ENCODE measurements at regions not wholly inside any gene's neighbourhood (a gene's known extent, or its start where the extent isn't known, plus 50 kb on each side); places are given as distances from the start of the nearest gene placed in this dataset.

DNA sequence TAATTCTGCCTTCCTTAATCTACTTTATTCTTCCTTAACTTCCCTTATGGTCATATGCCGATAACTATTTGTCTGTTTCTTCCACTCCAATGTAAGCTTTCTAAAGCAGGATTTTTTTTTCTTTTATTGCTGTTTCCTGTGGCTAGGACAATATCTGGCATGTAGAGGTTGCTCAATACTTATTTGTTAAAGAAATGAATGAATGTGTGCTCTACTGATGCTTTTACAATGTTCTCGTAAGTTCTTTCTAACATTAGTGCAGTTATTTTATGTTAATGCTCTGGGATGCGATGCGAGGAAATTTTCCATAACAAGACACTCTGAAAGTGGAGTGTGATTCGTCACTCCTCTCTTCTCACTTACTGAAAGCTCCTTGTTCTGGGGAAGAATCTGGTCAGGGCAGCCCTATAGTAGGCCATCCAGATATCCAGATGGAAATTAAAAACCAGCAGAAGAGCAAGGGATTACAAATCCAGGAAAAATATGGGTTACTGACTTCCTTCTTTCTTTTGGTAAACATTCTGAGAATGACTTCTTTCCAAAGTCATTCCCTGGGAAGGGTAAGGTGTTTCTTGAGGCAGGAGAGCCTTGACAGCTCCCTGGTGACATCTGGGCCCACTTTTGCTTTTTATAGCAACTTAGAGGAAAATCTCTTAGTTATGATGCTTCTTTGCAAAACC is 420.4 kb downstream of the PDCD6IP start:
- no peak for DNase-seq (ENCODE audit: low read depth)
- H3K4me3 ChIP-seq (ENCODE audit: low read depth, low read length): no peak overlapping the region
- TF ChIP-seq, protein P1, sequence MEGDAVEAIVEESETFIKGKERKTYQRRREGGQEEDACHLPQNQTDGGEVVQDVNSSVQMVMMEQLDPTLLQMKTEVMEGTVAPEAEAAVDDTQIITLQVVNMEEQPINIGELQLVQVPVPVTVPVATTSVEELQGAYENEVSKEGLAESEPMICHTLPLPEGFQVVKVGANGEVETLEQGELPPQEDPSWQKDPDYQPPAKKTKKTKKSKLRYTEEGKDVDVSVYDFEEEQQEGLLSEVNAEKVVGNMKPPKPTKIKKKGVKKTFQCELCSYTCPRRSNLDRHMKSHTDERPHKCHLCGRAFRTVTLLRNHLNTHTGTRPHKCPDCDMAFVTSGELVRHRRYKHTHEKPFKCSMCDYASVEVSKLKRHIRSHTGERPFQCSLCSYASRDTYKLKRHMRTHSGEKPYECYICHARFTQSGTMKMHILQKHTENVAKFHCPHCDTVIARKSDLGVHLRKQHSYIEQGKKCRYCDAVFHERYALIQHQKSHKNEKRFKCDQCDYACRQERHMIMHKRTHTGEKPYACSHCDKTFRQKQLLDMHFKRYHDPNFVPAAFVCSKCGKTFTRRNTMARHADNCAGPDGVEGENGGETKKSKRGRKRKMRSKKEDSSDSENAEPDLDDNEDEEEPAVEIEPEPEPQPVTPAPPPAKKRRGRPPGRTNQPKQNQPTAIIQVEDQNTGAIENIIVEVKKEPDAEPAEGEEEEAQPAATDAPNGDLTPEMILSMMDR (IDR thresholded peaks at IDR 0.05; ENCODE audit: insufficient read depth, low read length): no peak

DNA sequence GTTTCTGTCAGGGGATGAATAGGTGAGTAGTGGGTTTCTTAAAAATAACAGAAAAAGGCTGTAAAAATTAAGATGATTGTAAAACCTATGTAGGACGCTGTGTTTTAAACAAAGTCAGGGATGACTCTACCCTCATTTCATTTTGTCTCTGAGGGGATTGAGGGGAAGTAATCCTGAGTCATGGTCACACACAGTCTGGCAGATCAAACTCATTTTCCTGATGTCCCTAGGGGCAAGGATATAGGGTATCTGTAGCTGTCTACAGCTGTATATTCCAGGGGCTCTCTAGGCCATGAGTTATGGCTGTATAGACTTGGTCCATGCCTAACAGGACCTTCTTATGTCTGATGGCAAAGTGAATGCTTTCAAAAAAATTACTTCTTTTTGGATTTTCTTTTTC is 421.1 kb downstream of the PDCD6IP start:
- no peak for DNase-seq (ENCODE audit: low read depth)
- TF ChIP-seq, protein P1 (IDR thresholded peaks at IDR 0.05; ENCODE audit: insufficient read depth, low read length): no peak
- H3K4me3 ChIP-seq (ENCODE audit: low read depth, low read length): no peak overlapping the region

DNA sequence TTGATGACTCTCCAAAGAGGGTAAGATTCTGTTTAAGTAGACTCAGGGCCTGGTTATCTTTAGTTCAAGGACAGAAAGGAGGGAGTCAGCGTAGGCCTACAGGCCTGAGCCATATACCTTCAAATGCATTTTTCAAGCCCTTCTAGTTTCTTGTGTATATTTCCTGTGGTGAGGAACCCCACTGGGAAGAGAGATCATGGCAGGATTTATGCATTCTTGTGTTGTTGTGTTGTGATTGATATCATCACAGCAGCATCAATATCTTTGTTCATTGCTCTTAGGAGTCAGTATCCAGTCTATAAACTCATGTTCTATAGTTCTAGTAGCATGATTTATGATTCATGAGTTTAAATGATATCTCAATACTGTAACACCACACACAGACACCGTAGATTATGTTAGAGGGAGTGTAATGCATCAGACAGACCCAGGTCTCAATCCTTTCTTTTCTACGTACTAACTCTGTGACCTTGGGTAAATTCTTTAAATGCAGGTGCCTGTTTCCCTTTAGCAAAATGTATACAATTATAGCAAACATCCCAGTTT is 427.5 kb downstream of the PDCD6IP start:
- TF ChIP-seq, protein P1 (IDR thresholded peaks at IDR 0.05; ENCODE audit: insufficient read depth, low read length): no peak

DNA sequence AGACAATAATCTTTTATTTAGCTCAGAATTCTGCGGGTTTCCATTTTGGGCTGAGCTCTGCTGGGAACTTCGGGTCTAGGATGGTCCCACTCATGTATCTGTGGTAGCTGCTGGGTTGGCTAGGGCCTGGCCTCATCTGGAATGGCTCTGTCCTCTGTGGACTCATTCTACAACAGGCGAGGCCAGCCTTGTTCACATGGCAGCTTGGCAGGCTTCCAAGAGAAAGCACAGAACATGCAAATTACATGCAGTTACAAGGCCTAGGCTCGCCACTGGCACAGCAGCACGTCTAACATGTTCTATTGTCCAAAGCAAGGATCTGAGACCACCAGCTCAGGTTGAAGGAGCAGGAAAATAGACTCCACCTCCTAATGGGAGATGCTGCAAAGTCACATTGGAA is 431.4 kb downstream of the PDCD6IP start:
- DNase-seq (ENCODE audit: low read depth): no peak
- no peak overlapping the region for H3K4me3 ChIP-seq (ENCODE audit: low read depth, low read length)
- TF ChIP-seq, protein P1 (IDR thresholded peaks at IDR 0.05; ENCODE audit: insufficient read depth, low read length): no peak

More for the DNA sequence above, 427.5 kb downstream of the PDCD6IP start:
- H3K4me3 ChIP-seq (ENCODE audit: low read depth, low read length): no peak overlapping the region
- DNase-seq (ENCODE audit: low read depth): no peak

DNA sequence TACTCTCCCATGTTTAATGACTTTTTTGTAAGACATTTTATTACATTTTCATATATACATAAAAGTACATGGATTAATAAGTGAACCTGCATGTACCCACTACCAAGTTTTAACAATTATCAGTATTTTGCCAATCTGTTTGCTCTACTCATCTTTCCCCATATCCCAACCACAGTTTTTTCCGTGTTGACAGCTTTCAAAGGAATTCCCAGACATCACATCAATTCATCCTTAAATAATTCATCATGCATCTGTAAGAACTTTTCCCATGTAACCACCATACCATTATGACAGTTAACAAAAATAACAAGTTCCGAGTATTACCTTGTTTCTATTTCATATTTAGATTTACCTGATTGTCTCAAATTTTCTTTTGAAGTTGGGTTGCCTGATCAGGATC is 436.7 kb downstream of the PDCD6IP start:
- no peak for DNase-seq (ENCODE audit: low read depth)
- H3K4me3 ChIP-seq (ENCODE audit: low read depth, low read length): no peak overlapping the region
- TF ChIP-seq, protein P1 (IDR thresholded peaks at IDR 0.05; ENCODE audit: insufficient read depth, low read length): no peak

DNA sequence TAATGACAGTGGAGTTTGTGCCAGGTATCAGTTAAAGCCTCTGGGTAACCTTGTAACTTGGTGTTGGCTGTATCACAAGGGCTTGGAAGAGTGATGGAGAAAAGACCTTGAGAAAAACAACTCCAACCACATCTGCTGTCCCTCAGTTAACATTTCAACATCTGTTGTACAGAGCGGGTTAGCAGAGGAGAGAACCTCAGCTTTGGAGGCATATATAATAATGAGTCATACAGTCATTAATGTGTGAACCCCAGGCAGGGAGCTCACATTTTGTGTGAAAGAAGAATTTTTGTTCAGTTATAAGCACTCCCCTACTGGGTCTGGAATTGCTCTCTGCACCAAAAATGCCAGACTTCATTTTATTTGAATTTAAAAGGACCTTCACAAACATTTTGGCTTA is 439.5 kb downstream of the PDCD6IP start:
- H3K4me3 ChIP-seq (ENCODE audit: low read depth, low read length): no peak overlapping the region
- no peak for DNase-seq (ENCODE audit: low read depth)
- TF ChIP-seq, protein P1 (IDR thresholded peaks at IDR 0.05; ENCODE audit: insufficient read depth, low read length): no peak
